ENCODE measurements at regions not wholly inside any gene's neighbourhood (a gene's known extent, or its start where the extent isn't known, plus 50 kb on each side); places are given as distances from the start of the nearest gene placed in this dataset.

DNA sequence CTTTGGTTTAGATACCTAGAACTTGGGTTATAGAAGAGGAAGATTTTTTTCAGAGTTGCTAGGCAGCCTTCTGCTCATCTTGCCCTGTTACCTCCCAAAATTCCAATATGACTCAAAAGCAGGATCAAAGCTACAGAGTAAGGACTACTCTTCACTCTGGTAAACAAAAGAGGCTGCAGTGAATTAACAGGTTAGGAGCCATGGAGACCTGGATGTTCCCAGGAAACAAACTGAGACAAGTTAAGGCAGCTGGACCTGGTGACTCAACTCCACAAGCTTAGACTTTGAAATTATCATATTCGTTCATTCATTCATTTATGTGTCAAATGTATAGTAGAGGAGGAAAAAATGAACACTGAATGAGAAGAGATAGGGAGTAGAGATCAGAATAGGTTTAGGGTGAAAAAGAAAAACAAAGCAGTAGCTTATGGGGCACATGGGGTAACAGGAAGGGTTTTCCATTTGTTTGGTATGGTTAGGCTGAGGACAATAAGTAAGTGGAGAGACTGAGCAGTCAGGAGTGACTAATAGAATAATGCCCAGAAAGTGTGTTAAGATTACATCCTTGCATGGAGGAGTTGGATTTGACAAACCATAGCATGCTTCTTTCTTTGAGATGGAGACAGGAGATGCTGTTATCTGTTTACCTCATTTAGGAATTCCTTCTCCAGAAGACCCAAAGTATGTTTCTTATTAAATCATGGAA lies 464.0 kb upstream of the ZNF608 start:
- peaks cover 6% of the 10 kb centered on the region for H3K9me3 Mint-ChIP-seq (ENCODE audit: unreplicated experiment)
- TF ChIP-seq, protein P1, sequence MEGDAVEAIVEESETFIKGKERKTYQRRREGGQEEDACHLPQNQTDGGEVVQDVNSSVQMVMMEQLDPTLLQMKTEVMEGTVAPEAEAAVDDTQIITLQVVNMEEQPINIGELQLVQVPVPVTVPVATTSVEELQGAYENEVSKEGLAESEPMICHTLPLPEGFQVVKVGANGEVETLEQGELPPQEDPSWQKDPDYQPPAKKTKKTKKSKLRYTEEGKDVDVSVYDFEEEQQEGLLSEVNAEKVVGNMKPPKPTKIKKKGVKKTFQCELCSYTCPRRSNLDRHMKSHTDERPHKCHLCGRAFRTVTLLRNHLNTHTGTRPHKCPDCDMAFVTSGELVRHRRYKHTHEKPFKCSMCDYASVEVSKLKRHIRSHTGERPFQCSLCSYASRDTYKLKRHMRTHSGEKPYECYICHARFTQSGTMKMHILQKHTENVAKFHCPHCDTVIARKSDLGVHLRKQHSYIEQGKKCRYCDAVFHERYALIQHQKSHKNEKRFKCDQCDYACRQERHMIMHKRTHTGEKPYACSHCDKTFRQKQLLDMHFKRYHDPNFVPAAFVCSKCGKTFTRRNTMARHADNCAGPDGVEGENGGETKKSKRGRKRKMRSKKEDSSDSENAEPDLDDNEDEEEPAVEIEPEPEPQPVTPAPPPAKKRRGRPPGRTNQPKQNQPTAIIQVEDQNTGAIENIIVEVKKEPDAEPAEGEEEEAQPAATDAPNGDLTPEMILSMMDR (IDR thresholded peaks at IDR 0.05; ENCODE audit: partially characterized antibody, unreplicated experiment), result no peak
- DNase-seq, result no peak
- H3K4me3 Mint-ChIP-seq (ENCODE audit: unreplicated experiment), result peak overlapping the region; percentile 39
- H3K27me3 Mint-ChIP-seq (ENCODE audit: unreplicated experiment), result peaks cover 7% of the 10 kb centered on the region
- peak overlapping the region; percentile 95 for H3K27ac Mint-ChIP-seq (ENCODE audit: unreplicated experiment)
- H3K36me3 Mint-ChIP-seq (ENCODE audit: unreplicated experiment), result no peaks in the 10 kb centered on the region
- peaks cover 23% of the 10 kb centered on the region for H3K4me1 Mint-ChIP-seq (ENCODE audit: low read depth, unreplicated experiment)

DNA sequence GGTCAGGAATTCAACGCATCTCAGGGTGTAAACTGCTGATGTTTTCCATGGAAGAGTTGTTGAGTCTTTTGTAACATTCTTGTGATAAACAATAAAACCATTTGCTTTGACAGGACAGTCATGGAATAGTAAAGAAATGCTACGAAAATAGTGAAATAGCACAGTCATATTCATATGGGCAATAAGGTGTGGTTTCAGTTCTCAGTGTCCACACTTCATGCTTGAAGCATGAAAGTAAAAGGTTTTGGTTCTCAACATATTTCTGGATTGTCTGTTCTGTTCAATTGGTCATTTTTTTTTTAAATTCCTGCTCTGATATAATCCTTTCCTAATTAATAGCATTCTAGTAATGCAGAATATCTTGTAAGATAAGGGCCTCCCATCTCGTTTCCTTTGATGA lies 467.6 kb upstream of the ZNF608 start:
- Mint-ChIP-seq H3K27me3 (ENCODE audit: unreplicated experiment) (peaks cover 7% of the 10 kb centered on the region), H3K36me3 (ENCODE audit: unreplicated experiment) (no peaks in the 10 kb centered on the region)
- TF ChIP-seq, protein P1 (IDR thresholded peaks at IDR 0.05; ENCODE audit: partially characterized antibody, unreplicated experiment), result no peak

DNA sequence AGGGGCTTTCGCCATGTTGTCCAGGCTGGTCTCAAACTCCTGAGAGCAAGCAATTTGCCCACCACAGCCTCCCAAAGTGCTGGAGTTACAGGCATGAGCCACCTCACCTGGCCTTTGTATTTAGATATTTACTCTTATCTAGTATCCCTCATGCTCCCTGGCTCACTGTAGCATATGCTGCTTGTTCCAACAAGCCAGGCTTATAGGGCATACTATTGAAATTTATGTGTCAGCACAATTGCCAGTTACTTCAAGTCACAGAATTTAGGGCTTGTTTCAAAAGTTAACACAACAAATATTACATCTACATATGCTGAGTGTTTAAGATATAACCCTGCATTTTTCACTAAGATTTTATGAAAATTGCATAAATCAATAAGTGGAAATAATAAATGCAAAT lies 469.2 kb upstream of the ZNF608 start:
- Mint-ChIP-seq H3K4me1 (ENCODE audit: low read depth, unreplicated experiment) (peaks cover 6% of the 10 kb centered on the region), H3K36me3 (ENCODE audit: unreplicated experiment) (no peaks in the 10 kb centered on the region), H3K4me3 (ENCODE audit: unreplicated experiment) (no peak overlapping the region), H3K27ac (ENCODE audit: unreplicated experiment) (no peak overlapping the region), H3K9me3 (ENCODE audit: unreplicated experiment) (no peaks in the 10 kb centered on the region), H3K27me3 (ENCODE audit: unreplicated experiment) (peaks cover 2% of the 10 kb centered on the region)
- TF ChIP-seq, protein P1 (IDR thresholded peaks at IDR 0.05; ENCODE audit: partially characterized antibody, unreplicated experiment), result no peak
- no peak for DNase-seq

More for the DNA sequence above, 467.6 kb upstream of the ZNF608 start:
- DNase-seq, result no peak
- H3K4me3 Mint-ChIP-seq (ENCODE audit: unreplicated experiment), result no peak overlapping the region
- H3K27ac Mint-ChIP-seq (ENCODE audit: unreplicated experiment), result no peak overlapping the region
- peaks cover 18% of the 10 kb centered on the region for H3K4me1 Mint-ChIP-seq (ENCODE audit: low read depth, unreplicated experiment)
- peaks cover 3% of the 10 kb centered on the region for H3K9me3 Mint-ChIP-seq (ENCODE audit: unreplicated experiment)

DNA sequence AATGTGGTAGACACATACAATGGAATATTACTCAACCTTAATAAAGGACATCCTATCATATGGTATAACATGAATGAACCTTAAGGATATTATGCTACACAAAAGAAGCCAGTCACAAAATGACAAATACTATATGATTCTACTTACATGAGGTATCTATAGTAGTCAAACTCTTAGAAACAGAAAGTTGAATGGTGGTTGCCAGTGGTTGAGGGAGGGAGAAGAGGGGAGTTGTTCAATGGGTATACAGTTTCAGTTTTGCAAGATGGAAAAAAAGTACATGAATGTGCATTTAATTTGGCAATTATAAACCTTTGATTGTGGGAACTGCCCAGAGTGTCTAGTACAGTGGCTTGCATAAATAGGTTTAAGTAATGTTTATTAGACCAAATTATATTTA lies 473.3 kb upstream of the ZNF608 start:
- TF ChIP-seq, protein P1 (IDR thresholded peaks at IDR 0.05; ENCODE audit: partially characterized antibody, unreplicated experiment), result no peak
- Mint-ChIP-seq H3K27me3 (ENCODE audit: unreplicated experiment) (no peaks in the 10 kb centered on the region), H3K4me3 (ENCODE audit: unreplicated experiment) (no peak overlapping the region), H3K27ac (ENCODE audit: unreplicated experiment) (no peak overlapping the region), H3K36me3 (ENCODE audit: unreplicated experiment) (no peaks in the 10 kb centered on the region), H3K9me3 (ENCODE audit: unreplicated experiment) (no peaks in the 10 kb centered on the region), H3K4me1 (ENCODE audit: low read depth, unreplicated experiment) (no peaks in the 10 kb centered on the region)
- DNase-seq, result no peak

DNA sequence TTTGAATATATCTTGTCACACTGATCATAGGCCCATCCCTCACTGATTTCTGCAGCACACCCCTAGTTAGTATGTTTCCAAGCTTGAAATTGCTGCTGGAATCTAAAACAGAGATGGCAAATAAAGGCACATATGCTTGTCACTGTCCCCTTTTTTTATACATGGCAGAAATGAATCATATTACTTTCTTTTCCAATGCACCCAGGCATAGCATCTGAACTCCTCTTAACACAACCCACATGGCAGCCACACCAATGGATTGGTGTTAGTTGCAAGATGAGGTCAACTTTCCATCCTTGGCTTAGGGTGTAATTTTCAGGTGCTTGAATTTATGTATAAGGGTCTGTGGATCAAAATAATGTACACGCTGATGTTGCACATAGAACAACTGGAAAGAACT lies 473.8 kb upstream of the ZNF608 start:
- Mint-ChIP-seq H3K36me3 (ENCODE audit: unreplicated experiment) (no peaks in the 10 kb centered on the region), H3K4me1 (ENCODE audit: low read depth, unreplicated experiment) (no peaks in the 10 kb centered on the region), H3K9me3 (ENCODE audit: unreplicated experiment) (no peaks in the 10 kb centered on the region), H3K27ac (ENCODE audit: unreplicated experiment) (no peak overlapping the region), H3K27me3 (ENCODE audit: unreplicated experiment) (no peaks in the 10 kb centered on the region), H3K4me3 (ENCODE audit: unreplicated experiment) (no peak overlapping the region)
- no peak for DNase-seq
- TF ChIP-seq, protein P1 (IDR thresholded peaks at IDR 0.05; ENCODE audit: partially characterized antibody, unreplicated experiment), result no peak

Measured in glutamatergic neuron (in vitro differentiated cells).